IPS DF 19.7 (cell line): ENCODE measurements at regions not wholly inside any gene's neighbourhood (a gene's known extent, or its start where the extent isn't known, plus 50 kb on each side); places are given as distances from the start of the nearest gene placed in this dataset.

Source experiments
- DNase-seq: peaks from one replicate; pipeline ENCODE4 v3.0.0-alpha.2; 2013; ENCODE audit warnings: low read depth, low spot score

- DNase-seq = no peak
These were observed 631.7 kb upstream of the CCDC54 start for GRCh38 chr3:106745344-106746168.

DNA sequence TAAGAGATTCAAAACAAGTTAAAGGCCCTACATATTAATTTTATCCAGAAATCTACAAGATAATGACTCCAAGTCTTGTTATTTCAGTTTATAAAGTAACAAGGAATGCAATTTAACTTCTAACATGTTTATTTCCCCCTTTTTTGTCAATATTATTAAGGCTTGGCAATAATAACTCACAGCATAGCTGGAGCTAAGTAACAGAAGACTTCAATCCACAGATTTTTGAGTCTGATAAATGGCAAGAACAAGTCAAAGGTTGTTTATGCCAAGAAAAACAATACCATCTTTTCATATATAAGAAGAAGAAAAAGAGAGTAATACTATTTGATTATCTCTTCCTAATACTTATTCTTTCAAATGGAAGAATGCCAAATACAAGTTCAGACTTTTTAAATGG, 631.0 kb upstream of the CCDC54 start:
- DNase-seq = no peak

- no peak for DNase-seq
These were observed 628.6 kb upstream of the CCDC54 start for GRCh38 chr3:106748472-106749262.

DNA sequence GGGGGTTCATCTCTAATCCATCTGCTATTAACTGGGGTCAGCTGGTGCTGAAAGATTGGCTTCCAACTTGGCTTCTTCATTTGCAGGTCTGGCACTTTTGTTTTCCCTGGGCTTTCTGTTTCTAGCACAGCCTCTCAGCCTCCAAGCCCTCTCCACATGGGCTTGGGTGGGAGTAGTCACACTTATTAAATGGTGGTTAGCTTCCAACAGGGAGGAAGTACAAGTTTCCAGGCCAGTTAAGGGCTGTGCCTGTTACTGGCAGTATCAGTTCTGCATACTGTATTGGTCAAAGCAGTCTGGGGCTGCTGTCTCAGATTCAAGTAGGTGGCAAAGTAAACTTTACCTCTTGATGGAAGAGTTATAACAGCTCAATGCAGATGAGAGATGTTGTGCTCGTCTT, 627.1 kb upstream of the CCDC54 start:
- no peak for DNase-seq

- DNase-seq = no peak
These were observed 621.9 kb upstream of the CCDC54 start for GRCh38 chr3:106755336-106755735.

DNA sequence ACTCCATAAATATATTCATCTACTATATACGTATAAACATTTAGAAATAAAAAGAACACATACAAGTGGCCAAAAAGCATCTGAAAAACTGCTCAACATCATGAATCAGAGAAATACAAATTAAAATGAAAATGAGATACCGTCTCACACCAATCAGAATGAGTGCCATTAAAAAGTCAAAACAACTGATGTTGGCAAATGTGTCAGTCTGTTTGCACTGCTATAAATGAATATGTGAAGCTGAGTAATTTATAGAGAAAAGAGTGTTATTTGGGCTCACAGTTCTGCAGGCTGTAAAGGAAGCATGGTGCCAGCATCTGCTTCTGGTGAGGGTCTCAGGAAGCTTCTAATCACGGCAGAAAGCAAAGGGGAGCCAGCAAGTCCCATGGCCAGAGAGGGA, 620.3 kb upstream of the CCDC54 start:
- DNase-seq = no peak

GRCh38 chr3:106758459-106758858, 618.8 kb upstream of the CCDC54 start:
- no peak for DNase-seq

DNA sequence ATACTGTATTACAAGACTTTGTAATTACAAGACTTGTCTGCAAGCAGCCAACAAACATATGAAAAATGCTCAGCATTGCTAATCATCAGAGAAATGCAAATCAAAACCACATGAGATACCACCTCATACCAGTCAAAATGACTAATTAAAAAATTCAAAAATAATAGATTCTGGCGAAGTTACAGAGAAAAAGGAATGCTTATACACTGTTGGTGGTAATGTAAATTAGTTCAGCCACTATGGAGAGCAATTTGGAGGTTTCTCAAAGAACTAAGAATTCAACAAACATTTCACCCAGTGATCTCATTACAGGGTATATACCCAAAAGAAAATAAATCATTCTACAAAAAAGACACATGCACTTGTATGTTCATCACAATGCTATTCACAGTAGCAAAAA, 617.5 kb upstream of the CCDC54 start:
- DNase-seq = no peak

GRCh38 chr3:106765342-106765741, 611.9 kb upstream of the CCDC54 start:
- DNase-seq = no peak

DNA sequence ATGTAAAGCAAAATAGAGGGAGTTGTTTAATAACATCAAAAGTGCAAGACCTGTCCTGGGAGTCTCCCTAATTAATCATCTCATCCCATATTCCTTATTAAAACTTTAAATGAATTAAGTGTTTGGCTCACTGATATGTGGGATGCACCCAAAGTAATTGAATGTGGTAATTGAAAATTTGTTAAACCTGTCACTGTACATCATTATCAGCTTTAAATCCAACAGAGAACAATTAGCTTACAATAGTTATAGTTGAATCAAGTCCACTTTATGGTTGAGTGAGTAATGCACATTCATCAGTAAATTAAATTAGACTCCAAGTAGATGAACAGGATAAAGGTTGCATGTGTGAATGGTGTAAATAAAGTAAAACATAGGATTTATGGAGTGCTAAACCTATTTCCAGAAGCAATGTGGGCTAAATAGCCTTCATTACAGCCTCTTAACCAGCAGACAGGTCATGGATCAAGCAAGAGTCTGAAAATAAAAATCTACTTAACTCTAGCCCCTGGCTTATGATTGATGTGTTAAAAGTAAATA, 608.2 kb upstream of the CCDC54 start:
- no peak for DNase-seq

GRCh38 chr3:106773795-106774194, 603.4 kb upstream of the CCDC54 start:
- no peak for DNase-seq

DNA sequence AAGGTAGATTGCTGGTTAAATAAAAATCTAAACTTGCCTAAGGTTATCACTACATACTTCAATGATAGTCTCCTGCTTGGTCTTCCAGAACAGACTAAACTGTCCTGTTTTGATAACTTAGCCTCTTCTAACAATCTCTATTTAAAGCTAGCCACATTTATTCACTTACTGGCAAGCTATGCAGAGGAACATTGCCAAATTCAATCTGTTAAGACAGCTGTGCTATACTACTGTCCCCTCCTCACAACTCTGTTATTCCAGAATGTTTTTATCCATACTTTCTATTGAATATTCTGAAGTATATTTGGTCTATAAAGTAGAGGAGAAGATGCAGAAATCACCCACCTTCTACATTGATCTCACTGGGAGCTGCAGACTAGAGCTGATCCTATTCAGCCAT, 594.0 kb upstream of the CCDC54 start:
- no peak for DNase-seq

- DNase-seq = no peak
These were observed 588.0 kb upstream of the CCDC54 start for GRCh38 chr3:106789276-106789675.

GRCh38 chr3:106792716-106793115, 584.5 kb upstream of the CCDC54 start:
- DNase-seq = no peak

DNA sequence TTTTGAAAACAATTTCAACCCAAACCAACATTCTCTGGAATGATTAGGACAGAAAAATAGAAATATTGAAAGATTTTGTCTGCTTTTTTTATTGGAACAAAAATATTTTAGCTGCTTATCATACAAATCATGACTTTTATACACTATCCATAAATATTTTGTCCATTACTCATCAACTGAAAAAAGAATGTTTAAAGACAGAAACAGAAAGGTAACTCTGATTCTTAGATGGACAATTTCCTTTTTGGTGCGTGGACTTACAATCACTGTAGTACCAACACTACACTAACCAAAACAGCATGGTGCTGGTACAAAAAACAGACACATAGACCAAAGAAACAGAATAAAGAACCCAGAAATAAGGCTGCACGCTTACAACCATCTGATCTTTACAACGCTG, 582.8 kb upstream of the CCDC54 start:
- no peak for DNase-seq

GRCh38 chr3:106795553-106795952, 581.7 kb upstream of the CCDC54 start:
- no peak for DNase-seq

DNA sequence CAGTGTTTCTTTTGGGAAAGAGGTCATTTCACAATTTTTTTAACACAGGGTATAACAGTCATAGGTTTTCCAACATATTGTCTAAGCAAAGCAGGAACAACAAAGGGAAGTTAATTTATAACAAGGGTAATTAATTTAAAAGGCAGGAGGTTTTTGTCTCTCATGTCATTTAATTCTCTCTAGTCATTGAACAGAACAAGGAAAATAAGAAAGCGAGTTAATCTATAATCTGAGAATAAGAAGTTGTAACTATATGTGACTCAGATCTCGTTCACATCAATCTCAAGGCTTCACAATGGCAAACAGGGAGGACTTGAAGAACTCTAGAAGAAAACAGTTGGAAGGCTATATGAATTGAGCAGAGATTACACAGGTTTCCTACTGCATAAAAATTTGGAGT, 579.8 kb upstream of the CCDC54 start:
- DNase-seq = no peak

GRCh38 chr3:106805625-106806024, 571.6 kb upstream of the CCDC54 start:
- DNase-seq = no peak

GRCh38 chr3:106806964-106807363, 570.3 kb upstream of the CCDC54 start:
- no peak for DNase-seq

GRCh38 chr3:106809041-106809440, 568.2 kb upstream of the CCDC54 start:
- no peak for DNase-seq

- no peak for DNase-seq
These were observed 567.5 kb upstream of the CCDC54 start for GRCh38 chr3:106809623-106810299.

GRCh38 chr3:106810300-106810875, 566.9 kb upstream of the CCDC54 start:
- DNase-seq = no peak
